ENCODE measurements at regions not wholly inside any gene's neighbourhood (a gene's known extent, or its start where the extent isn't known, plus 50 kb on each side); places are given as distances from the start of the nearest gene placed in this dataset.

- Histone ChIP-seq H2AFZ (ENCODE audit: control insufficient read depth, low read length) (no peak overlapping the region), H3K36me3 (ENCODE audit: control insufficient read depth in 2 of 2, extremely low read depth in 1 of 2, insufficient read depth in 2 of 2, low read length in 2 of 2) (no peaks in the 10 kb centered on the region), H3K9me3 (ENCODE audit: control insufficient read depth, low read depth, low read length) (no peaks in the 10 kb centered on the region), H3K4me2 (ENCODE audit: control insufficient read depth, extremely low read depth, insufficient read depth, low read depth, low read length) (no peak overlapping the region), H3K9ac (ENCODE audit: control insufficient read depth, extremely low read depth, insufficient read depth, low read length) (no peak overlapping the region), H4K20me1 (ENCODE audit: control insufficient read depth, extremely low read depth, insufficient read depth, low read length) (no peaks in the 10 kb centered on the region), H3K79me2 (ENCODE audit: control insufficient read depth, insufficient read depth, low read length) (no peaks in the 10 kb centered on the region), H3K9me1 (ENCODE audit: control insufficient read depth, extremely low read depth, insufficient read depth, low read length) (no peaks in the 10 kb centered on the region), H3K27ac (ENCODE audit: control insufficient read depth, insufficient read depth, low read length) (no peak overlapping the region), H3K4me1 (ENCODE audit: control insufficient read depth, extremely low read depth, insufficient read depth, low read length) (no peaks in the 10 kb centered on the region), H3K27me3 (ENCODE audit: control insufficient read depth, extremely low read depth, insufficient read depth, low read length) (peaks cover 38% of the 10 kb centered on the region), H3K4me3 (ENCODE audit: control insufficient read depth in 2 of 3, extremely low read depth in 1 of 3, insufficient read depth in 2 of 3, low read depth in 1 of 3, low read length in 3 of 3) (no peak overlapping the region)
- dilution Hi-C loops (cut with MboI; ENCODE audit: extremely low pct_ligation_motif_present, low sequenced_read_pairs) = no loop called here
- DNase-seq (ENCODE audit: low read depth, low spot score) (no peak), FAIRE-seq (no peak)
- TF ChIP-seq CTCF (optimal IDR thresholded peaks at IDR 0.05 in 1 of 3, IDR thresholded peaks at IDR 0.05 in 1 of 3, conservative IDR thresholded peaks at IDR 0.05 in 1 of 3; ENCODE audit: extremely low read depth in 1 of 3, insufficient read depth in 2 of 3, low read length in 3 of 3) (no peak), EZH2 (IDR thresholded peaks at IDR 0.05; ENCODE audit: low read length) (no peak)
Measured at GRCh38 chr20:58577871-58578598, 62.8 kb upstream of the APCDD1L start.

- Histone ChIP-seq H3K9me1 (ENCODE audit: control insufficient read depth, extremely low read depth, insufficient read depth, low read length) (no peaks in the 10 kb centered on the region), H4K20me1 (ENCODE audit: control insufficient read depth, extremely low read depth, insufficient read depth, low read length) (no peaks in the 10 kb centered on the region), H3K9ac (ENCODE audit: control insufficient read depth, extremely low read depth, insufficient read depth, low read length) (no peak overlapping the region), H3K9me3 (ENCODE audit: control insufficient read depth, low read depth, low read length) (no peaks in the 10 kb centered on the region), H3K4me3 (ENCODE audit: control insufficient read depth in 2 of 3, extremely low read depth in 1 of 3, insufficient read depth in 2 of 3, low read depth in 1 of 3, low read length in 3 of 3) (no peak overlapping the region), H3K27ac (ENCODE audit: control insufficient read depth, insufficient read depth, low read length) (no peak overlapping the region), H2AFZ (ENCODE audit: control insufficient read depth, low read length) (no peak overlapping the region), H3K79me2 (ENCODE audit: control insufficient read depth, insufficient read depth, low read length) (no peaks in the 10 kb centered on the region), H3K27me3 (ENCODE audit: control insufficient read depth, extremely low read depth, insufficient read depth, low read length) (peaks cover 38% of the 10 kb centered on the region), H3K36me3 (ENCODE audit: control insufficient read depth in 2 of 2, extremely low read depth in 1 of 2, insufficient read depth in 2 of 2, low read length in 2 of 2) (no peaks in the 10 kb centered on the region), H3K4me1 (ENCODE audit: control insufficient read depth, extremely low read depth, insufficient read depth, low read length) (no peaks in the 10 kb centered on the region), H3K4me2 (ENCODE audit: control insufficient read depth, extremely low read depth, insufficient read depth, low read depth, low read length) (no peak overlapping the region)
- DNase-seq (ENCODE audit: low read depth, low spot score) (no peak), FAIRE-seq (no peak)
- dilution Hi-C loops (cut with MboI; ENCODE audit: extremely low pct_ligation_motif_present, low sequenced_read_pairs) = no loop called here
- TF ChIP-seq EZH2 (IDR thresholded peaks at IDR 0.05; ENCODE audit: low read length) = no peak
- no peak for TF ChIP-seq CTCF (optimal IDR thresholded peaks at IDR 0.05 in 1 of 3, IDR thresholded peaks at IDR 0.05 in 1 of 3, conservative IDR thresholded peaks at IDR 0.05 in 1 of 3; ENCODE audit: extremely low read depth in 1 of 3, insufficient read depth in 2 of 3, low read length in 3 of 3)
Measured at GRCh38 chr20:58577139-58577806, 62.1 kb upstream of the APCDD1L start.

Measured in keratinocyte (primary cell).